ENCODE measurements at regions not wholly inside any gene's neighbourhood (a gene's known extent, or its start where the extent isn't known, plus 50 kb on each side); places are given as distances from the start of the nearest gene placed in this dataset.
A peak's percentile ranks its signal among the peaks of the same experiment; 100 is the strongest.
"Not testable (repeated sequence)": the region's sequence is repeated elsewhere in the genome, so short reads cannot be mapped to it uniquely, and the experiment has no call there.

GRCh38 chr2:106272216-106272807 lies 78.2 kb upstream of the UXS1 start:
- no peak for ATAC-seq (ENCODE audit: poor library complexity)
- no peak for DNase-seq
- intact Hi-C loops (cut with DNase I), result no loop called here

GRCh38 chr2:106270471-106270891 lies 76.4 kb upstream of the UXS1 start:
- DNase-seq (no peak), ATAC-seq (ENCODE audit: poor library complexity) (peak; percentile 81)
- intact Hi-C loops (cut with DNase I), result no loop called here

- ATAC-seq (ENCODE audit: poor library complexity), result peak; percentile 97
- intact Hi-C loops (cut with DNase I), result no loop called here
- DNase-seq, result peak; percentile 76
Observed at GRCh38 chr2:106269591-106270291, 75.6 kb upstream of the UXS1 start.

GRCh38 chr2:106267997-106268396 lies 73.9 kb upstream of the UXS1 start:
- intact Hi-C loops (cut with DNase I), result no loop called here
- no peak for DNase-seq
- no peak for ATAC-seq (ENCODE audit: poor library complexity)

GRCh38 chr2:106261871-106262321 lies 67.8 kb upstream of the UXS1 start:
- intact Hi-C loops (cut with DNase I), result no loop called here
- DNase-seq (no peak), ATAC-seq (ENCODE audit: poor library complexity) (no peak)

GRCh38 chr2:106258859-106259258 lies 64.8 kb upstream of the UXS1 start:
- DNase-seq; ATAC-seq (ENCODE audit: poor library complexity); intact Hi-C loops (cut with DNase I): not testable (repeated sequence)

- ATAC-seq (ENCODE audit: poor library complexity) (no peak), DNase-seq (no peak)
Observed at GRCh38 chr2:106257830-106258229, 63.7 kb upstream of the UXS1 start.

GRCh38 chr2:106257135-106257534 lies 63.0 kb upstream of the UXS1 start:
- DNase-seq (no peak), ATAC-seq (ENCODE audit: poor library complexity) (no peak)
- intact Hi-C loops (cut with DNase I), result no loop called here

More at GRCh38 chr2:106257830-106258229, 63.7 kb upstream of the UXS1 start:
- intact Hi-C loops (cut with DNase I), result no loop called here

- intact Hi-C loops (cut with DNase I), result loop anchor here (10.0 kb wide), 1 partner anchor 144 kb away; no protein-coding TSS in a partner anchor
- not testable (repeated sequence) for DNase-seq; ATAC-seq (ENCODE audit: poor library complexity)
Observed at GRCh38 chr2:106249157-106249828, 55.2 kb upstream of the UXS1 start.

GRCh38 chr2:106248548-106249151 lies 54.5 kb upstream of the UXS1 start:
- ATAC-seq (ENCODE audit: poor library complexity), result peak; percentile 93
- DNase-seq, result not testable (repeated sequence)
- intact Hi-C loops (cut with DNase I), result loop anchor here (10.0 kb wide), 1 partner anchor 144 kb away; no protein-coding TSS in a partner anchor

Data from Right ventricle myocardium superior (tissue), 1 donor.